HEK293T (cell line): ENCODE measurements at regions not wholly inside any gene's neighbourhood (a gene's known extent, or its start where the extent isn't known, plus 50 kb on each side); places are given as distances from the start of the nearest gene placed in this dataset.

Source experiments
- ARNT ChIP-seq: fragments of 450-650 bp; IDR thresholded peaks from 2 replicates; pipeline ENCODE4 v1.6.1; 2017; ENCODE audit warnings: mild to moderate bottlenecking
- BHLHE40 ChIP-seq: fragments of 450-650 bp; IDR thresholded peaks from 2 replicates; pipeline ENCODE4 v1.6.1; 2016; ENCODE audit warnings: mild to moderate bottlenecking, moderate library complexity, borderline replicate concordance
- CTBP1 ChIP-seq: fragments of 450-650 bp; IDR thresholded peaks from 2 replicates; pipeline ENCODE4 v1.6.1; 2016; ENCODE audit warnings: borderline replicate concordance
- FOXM1 ChIP-seq: fragments of 450-650 bp; IDR thresholded peaks from 2 replicates; pipeline ENCODE4 v1.6.1; 2017; ENCODE audit warnings: mild to moderate bottlenecking, borderline replicate concordance
- HDGF ChIP-seq: fragments of 450-650 bp; IDR thresholded peaks from 2 replicates; pipeline ENCODE4 v1.6.1; 2017; ENCODE audit warnings: antibody characterized with exemption, borderline replicate concordance
- L3MBTL2 ChIP-seq: fragments of 450-650 bp; conservative IDR thresholded peaks from 2 replicates; pipeline ENCODE4 v1.6.1; 2016; ENCODE audit warnings: mild to moderate bottlenecking
- PKNOX1 ChIP-seq: fragments of 450-650 bp; IDR thresholded peaks from 2 replicates; pipeline ENCODE4 v1.6.1; 2016
- SP1 ChIP-seq: fragments of 450-650 bp; IDR thresholded peaks from 2 replicates; pipeline ENCODE4 v1.6.1; 2017
- SUZ12 ChIP-seq: fragments of 450-650 bp; IDR thresholded peaks from 2 replicates; pipeline ENCODE4 v1.6.1; 2016; ENCODE audit warnings: mild to moderate bottlenecking
- ZNF384 ChIP-seq: fragments of 450-650 bp; IDR thresholded peaks from 2 replicates; pipeline ENCODE4 v1.6.1; 2016

DNA sequence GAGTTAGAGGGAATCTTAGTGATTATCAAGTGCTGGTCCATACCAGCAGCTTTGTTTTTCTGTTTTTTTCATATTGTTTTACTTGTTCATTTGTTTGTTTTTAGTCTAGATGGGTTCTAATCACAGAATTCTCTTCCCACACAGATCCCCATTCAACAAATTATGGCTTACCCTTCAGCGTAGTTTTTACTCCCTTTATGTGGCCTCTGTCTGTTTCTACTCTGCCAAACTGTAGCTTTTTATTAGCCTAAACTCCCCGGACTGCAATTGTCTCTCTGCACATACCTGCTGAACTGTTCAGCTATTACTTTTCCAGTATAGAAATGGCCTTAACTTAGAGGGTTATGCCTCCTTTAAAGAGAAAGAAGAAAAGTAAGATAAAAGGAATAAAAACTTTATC is 348.5 kb downstream of the TGFB2 start:
- TF ChIP-seq BHLHE40 (no peak), FOXM1 (no peak), HDGF (no peak), SUZ12 (no peak), SP1 (no peak), ARNT (no peak), L3MBTL2 (no peak), PKNOX1 (no peak), ZNF384 (no peak), CTBP1 (no peak)
